NCI-H460 (cell line): ENCODE measurements at regions not wholly inside any gene's neighbourhood (a gene's known extent, or its start where the extent isn't known, plus 50 kb on each side); places are given as distances from the start of the nearest gene placed in this dataset.
A peak's percentile ranks its signal among the peaks of the same experiment; 100 is the strongest.
"Not testable (repeated sequence)": the region's sequence is repeated elsewhere in the genome, so short reads cannot be mapped to it uniquely, and the experiment has no call there.

ENCODE experiments used
- DNase-seq: peaks from one replicate; pipeline ENCODE4 v3.0.0-alpha.2; 2016; ENCODE audit warnings: low read depth; ENCODE audit errors: extremely low read depth

- DNase-seq: no peak
Observed at GRCh38 chr12:126040307-126040706, 975.1 kb downstream of the AACS start.

DNA sequence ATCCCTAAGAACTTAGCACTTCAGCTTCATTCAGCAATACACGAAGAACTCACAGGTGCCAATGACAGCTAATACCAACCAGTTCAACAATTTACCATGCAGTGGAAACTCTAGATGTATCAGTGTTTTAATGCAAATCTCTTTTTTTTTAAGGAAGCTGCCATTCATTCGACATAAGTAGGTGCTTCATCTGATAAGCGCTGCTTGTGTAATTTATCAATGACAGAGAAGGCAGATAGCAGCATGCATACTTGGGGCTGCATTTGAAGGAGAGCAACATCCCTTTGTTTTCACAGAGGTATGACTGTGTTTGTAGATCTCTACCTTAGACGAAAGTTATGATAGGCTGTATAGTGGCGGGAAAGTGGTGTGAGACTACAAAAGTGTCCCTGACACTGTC, 977.1 kb downstream of the AACS start:
- DNase-seq: no peak

- DNase-seq: not testable (repeated sequence)
Observed at GRCh38 chr12:126049501-126049900, 984.3 kb downstream of the AACS start.

- DNase-seq: peak; percentile 56
Observed at GRCh38 chr12:126051611-126052107, 986.4 kb downstream of the AACS start.

DNA sequence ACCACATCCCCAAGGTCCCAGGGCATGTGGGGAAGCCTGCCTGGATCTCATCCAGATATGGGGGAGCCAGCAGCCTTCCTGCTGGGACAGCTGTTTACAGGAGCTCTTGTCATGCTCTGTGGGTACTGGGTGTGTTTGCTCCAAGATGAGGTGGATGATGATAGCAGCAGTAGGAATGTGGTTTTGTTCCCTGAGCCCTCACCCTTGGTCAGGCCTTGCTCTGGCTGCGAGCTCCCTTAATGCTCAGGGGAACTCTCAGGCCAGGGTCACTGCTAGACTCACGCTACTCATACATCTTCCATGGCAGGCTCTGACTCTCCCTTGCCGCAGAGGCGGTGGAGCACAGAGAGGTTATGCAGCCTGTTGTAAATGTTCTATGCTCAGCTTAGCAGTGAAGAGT, 990.3 kb downstream of the AACS start:
- DNase-seq: no peak

DNA sequence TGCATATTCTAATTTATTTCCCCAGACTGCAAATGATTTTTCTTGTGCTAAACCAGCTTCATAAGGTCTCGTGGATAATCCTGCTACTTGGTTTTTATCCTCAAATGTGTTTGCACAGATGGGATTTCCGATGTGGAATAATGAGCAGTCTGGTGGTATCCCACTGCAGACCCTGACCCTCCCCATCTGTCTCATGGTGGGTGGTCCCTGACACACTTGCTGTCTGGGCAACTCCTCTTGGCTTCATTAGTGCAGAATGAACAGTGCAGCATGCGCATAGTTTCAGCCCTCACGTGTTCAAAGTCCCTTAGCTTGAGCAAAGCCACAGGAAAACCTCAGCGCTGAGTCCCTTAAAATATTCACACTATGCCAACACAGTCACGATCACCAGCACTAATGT, 996.5 kb downstream of the AACS start:
- no peak for DNase-seq

DNA sequence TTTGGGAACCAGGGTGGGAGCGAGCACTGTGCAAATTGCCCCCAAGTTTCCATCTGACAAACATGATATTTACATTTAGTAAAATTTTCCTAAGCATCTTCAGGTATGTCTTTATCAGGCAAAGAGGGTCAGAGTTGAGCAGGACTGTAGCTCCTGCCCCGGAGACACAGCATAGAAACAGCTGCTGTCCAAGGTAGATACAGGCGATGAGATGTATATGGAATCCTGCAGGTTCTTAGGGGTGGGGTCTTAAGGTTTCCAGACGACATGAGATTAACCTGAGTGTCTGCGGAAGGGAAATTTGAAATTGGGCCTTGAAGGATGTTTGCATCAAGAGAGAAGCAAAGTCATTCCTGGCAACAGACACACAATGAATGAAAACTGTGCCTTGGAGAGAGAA, 998.8 kb downstream of the AACS start:
- no peak for DNase-seq

GRCh38 chr12:126067626-126068329, 1002.5 kb downstream of the AACS start:
- DNase-seq: no peak

DNA sequence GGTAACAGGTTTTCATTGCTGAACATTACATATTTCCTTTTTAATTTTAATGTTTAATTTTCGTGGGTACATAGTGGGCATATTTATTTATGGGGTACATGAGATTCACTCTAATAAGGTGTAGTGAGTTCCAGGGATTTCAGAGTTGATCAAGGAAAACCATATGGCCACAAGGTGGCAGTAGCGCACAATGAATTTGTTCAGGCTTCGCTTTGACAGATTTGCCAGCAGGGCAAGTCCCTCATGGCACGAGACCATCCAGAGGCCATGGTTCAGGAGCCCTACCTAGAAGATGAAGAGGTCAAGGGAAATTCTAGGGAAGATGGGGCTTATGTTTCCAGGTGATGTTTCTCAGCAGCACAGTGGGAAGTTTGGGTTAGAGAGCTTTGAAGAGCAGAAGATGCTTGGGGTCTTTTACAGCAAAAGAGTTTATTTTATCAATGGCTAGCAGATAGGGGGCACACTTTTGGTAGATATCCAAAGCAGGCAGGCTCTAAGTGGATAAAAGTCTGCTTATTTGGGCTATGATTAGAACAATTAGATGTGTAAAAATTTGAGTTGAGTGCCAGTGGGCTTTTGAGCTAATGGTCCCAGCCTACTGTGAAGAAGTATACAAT, 1004.4 kb downstream of the AACS start:
- DNase-seq: peak; percentile 72

DNA sequence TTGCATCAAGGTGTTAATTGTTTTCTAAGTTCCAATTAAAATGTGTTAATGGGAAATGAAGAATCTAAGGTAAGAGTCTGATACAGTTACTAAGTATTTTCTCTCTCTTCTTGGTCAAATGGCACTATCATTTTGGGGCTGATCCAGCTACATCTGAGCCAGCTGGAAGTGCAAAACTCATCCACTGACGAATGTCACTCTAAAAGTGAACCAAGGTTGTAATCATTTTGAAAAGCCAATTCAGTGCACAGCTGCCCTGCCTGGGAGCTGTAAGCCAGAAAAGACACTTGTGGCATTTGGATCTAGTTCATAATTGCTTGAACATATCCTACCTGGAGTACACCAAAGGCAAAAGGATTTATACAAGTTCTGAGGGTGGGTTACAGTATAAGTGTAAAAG, 1011.3 kb downstream of the AACS start:
- no peak for DNase-seq

- DNase-seq: no peak
Observed at GRCh38 chr12:126083926-126084325, 1018.7 kb downstream of the AACS start.

DNA sequence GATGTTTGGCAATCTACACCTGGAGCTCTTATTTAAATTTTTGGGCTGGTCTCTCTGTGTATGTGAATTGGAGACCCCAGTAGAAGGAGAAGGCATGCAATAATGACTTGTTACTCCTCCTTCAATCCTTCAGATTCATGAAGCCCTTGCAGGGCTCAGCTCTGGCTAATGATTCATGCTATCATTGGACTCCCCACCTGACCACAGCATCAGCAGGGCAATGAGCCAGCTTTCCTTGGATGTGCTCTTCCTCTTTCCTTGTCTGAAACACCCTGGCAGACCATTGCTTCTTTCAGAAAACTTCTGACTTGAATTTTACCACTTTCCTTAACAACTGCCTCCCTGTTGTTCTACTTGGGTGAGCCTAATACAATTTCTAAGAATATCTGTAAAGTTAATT, 1019.2 kb downstream of the AACS start:
- no peak for DNase-seq

DNA sequence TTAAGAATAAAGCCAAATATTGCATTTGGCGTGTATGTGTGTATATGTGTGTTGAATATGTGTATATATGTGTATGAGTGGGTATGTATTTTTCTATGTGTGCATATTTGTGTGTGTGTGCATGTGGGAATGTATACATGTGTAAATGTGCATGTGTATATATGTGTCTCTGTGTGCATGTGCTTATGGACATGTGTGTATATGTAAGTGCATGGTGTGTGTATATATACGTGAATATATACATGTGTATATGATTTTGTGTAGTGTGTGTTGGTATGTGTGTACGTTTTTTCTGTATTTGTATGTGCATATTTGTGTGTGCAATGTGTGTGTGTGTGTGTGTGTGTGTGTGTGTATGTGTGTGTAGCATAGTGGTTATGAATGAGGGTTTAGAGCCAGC, 1021.0 kb downstream of the AACS start:
- DNase-seq: no peak

DNA sequence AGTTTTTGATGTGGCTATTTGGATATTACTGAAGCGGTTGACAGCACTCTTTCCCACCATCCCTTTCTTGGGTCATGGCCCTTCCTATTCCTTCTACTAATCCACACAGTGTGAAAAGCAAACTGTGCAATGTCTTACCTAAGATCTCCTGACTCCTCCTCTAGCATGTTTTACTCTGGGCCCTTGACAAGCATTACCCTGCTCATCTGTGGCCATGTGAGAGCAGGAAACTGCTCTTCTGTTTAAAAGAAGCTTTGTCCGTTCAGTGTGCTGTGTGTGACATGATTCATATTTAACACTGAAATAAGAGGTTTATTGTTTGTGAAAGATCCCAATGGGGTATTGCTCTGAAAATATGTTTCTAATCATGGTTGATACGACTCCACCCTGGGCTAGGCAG, 1022.5 kb downstream of the AACS start:
- DNase-seq: no peak

- DNase-seq: no peak
Observed at GRCh38 chr12:126093908-126094307, 1028.7 kb downstream of the AACS start.

GRCh38 chr12:126095748-126096510, 1030.7 kb downstream of the AACS start:
- DNase-seq: no peak

- DNase-seq: no peak
Observed at GRCh38 chr12:126106706-126107105, 1041.5 kb downstream of the AACS start.

GRCh38 chr12:126107659-126108058, 1042.4 kb downstream of the AACS start:
- DNase-seq: no peak

GRCh38 chr12:126108247-126108646, 1043.0 kb downstream of the AACS start:
- no peak for DNase-seq

DNA sequence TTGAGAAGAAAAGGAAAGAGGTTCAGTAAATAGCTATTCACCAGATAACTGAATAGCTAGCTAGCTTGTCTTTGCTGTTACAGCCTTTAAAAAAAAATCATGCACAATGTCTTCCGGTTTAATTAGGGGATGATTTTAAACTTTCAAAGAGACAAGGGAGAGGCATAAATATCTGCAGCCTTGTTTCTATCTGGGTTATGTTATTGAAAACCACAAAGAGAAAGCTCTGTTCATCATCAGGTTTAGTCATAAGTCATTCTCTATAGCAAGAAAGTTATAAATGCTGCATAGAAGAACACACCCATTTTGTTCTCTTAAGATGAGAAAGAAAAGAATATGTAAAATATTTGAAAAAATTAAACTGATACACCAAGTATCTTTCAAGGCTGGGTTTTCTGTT, 1046.9 kb downstream of the AACS start:
- no peak for DNase-seq

DNA sequence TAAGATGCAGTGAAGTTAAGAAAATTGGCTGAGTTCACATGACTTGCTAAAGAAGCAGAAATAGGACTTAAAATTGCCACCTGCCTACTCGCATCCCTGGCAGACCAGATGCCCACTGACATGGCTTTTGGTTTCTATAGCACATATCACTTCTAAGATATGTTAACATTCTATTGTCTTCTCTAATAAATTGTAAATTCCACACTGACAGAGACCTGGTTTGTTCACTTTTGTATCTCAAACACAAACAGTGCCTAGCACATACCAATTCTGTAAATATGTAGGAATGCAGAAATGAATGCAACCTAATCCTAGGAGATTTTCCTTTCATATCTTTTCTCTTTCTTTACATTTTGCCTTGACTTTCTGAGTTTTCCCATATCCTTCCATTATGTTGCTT, 1047.6 kb downstream of the AACS start:
- no peak for DNase-seq

GRCh38 chr12:126114441-126114840, 1049.2 kb downstream of the AACS start:
- no peak for DNase-seq
